DND-41 (cell line): ENCODE measurements at regions not wholly inside any gene's neighbourhood (a gene's known extent, or its start where the extent isn't known, plus 50 kb on each side); places are given as distances from the start of the nearest gene placed in this dataset.

Experiments used
- EZH2 ChIP-seq: IDR thresholded peaks from 3 replicates; pipeline ENCODE4 v1.6.1; 2012; ENCODE audit warnings: borderline replicate concordance, low read depth, mild to moderate bottlenecking, moderate library complexity, low read length, inconsistent platforms; ENCODE audit not compliant: severe bottlenecking
- TF ChIP-seq, protein P1 (sequence below): IDR thresholded peaks from 2 replicates; pipeline ENCODE4 v1.5.1; 2012; ENCODE audit warnings: borderline replicate concordance, low read length, moderate library complexity, mild to moderate bottlenecking; ENCODE audit not compliant: poor library complexity, severe bottlenecking; ENCODE audit errors: extremely low read depth

DNA sequence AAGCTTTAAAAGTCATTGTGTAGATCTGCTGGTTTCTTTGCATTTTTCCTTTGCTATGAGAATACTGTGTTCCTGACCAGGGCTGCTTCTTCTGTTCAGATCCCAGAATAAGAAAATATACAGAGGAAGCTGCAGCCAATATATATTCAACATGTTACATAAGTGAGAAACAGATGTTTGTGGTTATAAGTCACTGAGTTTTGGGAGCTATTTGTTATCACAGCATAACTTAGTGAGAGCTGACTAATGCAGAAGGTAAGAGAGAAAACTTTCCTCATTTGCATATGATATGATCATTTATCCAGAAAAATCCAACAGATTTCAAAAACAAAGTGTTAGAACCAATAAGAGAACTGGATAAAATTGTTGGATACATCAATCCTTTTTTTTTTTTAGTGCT is 136.3 kb upstream of the NR3C1 start:
- no peak for TF ChIP-seq EZH2
- TF ChIP-seq, protein P1, sequence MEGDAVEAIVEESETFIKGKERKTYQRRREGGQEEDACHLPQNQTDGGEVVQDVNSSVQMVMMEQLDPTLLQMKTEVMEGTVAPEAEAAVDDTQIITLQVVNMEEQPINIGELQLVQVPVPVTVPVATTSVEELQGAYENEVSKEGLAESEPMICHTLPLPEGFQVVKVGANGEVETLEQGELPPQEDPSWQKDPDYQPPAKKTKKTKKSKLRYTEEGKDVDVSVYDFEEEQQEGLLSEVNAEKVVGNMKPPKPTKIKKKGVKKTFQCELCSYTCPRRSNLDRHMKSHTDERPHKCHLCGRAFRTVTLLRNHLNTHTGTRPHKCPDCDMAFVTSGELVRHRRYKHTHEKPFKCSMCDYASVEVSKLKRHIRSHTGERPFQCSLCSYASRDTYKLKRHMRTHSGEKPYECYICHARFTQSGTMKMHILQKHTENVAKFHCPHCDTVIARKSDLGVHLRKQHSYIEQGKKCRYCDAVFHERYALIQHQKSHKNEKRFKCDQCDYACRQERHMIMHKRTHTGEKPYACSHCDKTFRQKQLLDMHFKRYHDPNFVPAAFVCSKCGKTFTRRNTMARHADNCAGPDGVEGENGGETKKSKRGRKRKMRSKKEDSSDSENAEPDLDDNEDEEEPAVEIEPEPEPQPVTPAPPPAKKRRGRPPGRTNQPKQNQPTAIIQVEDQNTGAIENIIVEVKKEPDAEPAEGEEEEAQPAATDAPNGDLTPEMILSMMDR, result no peak
